H1 (cell line): ENCODE measurements at regions not wholly inside any gene's neighbourhood (a gene's known extent, or its start where the extent isn't known, plus 50 kb on each side); places are given as distances from the start of the nearest gene placed in this dataset.

Experiments used
- CTCF ChIA-PET: fragments of 300-600 bp; sonication (Branson Sonifier 250); formaldehyde crosslinking; loops from one replicate; lab custom pipeline; 2021; ENCODE audit not compliant: partially characterized antibody; lab: Charles Lee
- POLR2A ChIA-PET: fragments of 300-600 bp; sonication (Branson Sonifier 250); formaldehyde crosslinking; loops from one replicate; lab custom pipeline; 2021; ENCODE audit warnings: inconsistent platforms; ENCODE audit not compliant: partially characterized antibody; lab: Charles Lee
- DNase-seq, 2 experiments: peaks; one replicate each; pipeline versions ENCODE4 v3.0.0 to v3.0.0-alpha.2; 2010 to 2022; ENCODE audit warnings: low spot score in 2 of 2, low read depth in 1 of 2, mixed read lengths in 1 of 2
- FAIRE-seq: peaks from 2 replicates; lab custom pipeline; 2011; peaks lifted over from hg19 to GRCh38; lab: Jason Lieb, UNC
- H2AFZ ChIP-seq: 2 replicates; pipeline ENCODE4 v1.8.1; 2012; ENCODE audit warnings: low read length, inconsistent platforms
- H2AK5ac ChIP-seq: 2 replicates; pipeline ENCODE4 v1.6.1; 2013; ENCODE audit warnings: low read depth, low read length
- H2BK120ac ChIP-seq: replicated peaks from 2 replicates; pipeline ENCODE3; 2013; ENCODE audit warnings: low read depth, low read length, inconsistent platforms
- H2BK12ac ChIP-seq: 2 replicates; pipeline ENCODE4 v1.6.1; 2013; ENCODE audit warnings: low read depth, low read length
- H2BK15ac ChIP-seq: 2 replicates; pipeline ENCODE4 v1.6.1; 2013; ENCODE audit warnings: low read length
- H2BK20ac ChIP-seq: 2 replicates; pipeline ENCODE4 v1.6.1; 2013; ENCODE audit warnings: low read length
- H2BK5ac ChIP-seq: 2 replicates; pipeline ENCODE4 v1.6.1; 2013; ENCODE audit warnings: low read depth, low read length
- H3K14ac ChIP-seq: 2 replicates; pipeline ENCODE4 v1.6.1; 2013; ENCODE audit warnings: inconsistent platforms; ENCODE audit not compliant: insufficient read length
- H3K18ac ChIP-seq: 2 replicates; pipeline ENCODE4 v1.6.1; 2013; ENCODE audit warnings: low read length; ENCODE audit errors: extremely low read depth
- H3K23ac ChIP-seq: 2 replicates; pipeline ENCODE4 v1.6.1; 2013; ENCODE audit warnings: inconsistent platforms; ENCODE audit not compliant: insufficient read length
- H3K23me2 ChIP-seq: 2 replicates; pipeline ENCODE4 v1.6.1; 2013; ENCODE audit warnings: low read depth, low read length
- H3K27ac ChIP-seq: 2 replicates; pipeline ENCODE4 v1.6.1; 2011; ENCODE audit warnings: low read depth, low read length, inconsistent platforms
- H3K27me3 ChIP-seq, 4 experiments: replicated peaks in 1 of 4; 1 replicate in 1 of 4; 2 replicates in 3 of 4; pipeline versions ENCODE4 v1.6.1 to v1.8.1; 2011 to 2013; ENCODE audit warnings: low read length in 3 of 4, mild to moderate bottlenecking in 3 of 4, inconsistent platforms in 2 of 4, mixed read lengths in 2 of 4, moderate library complexity in 1 of 4; ENCODE audit not compliant: control insufficient read depth in 3 of 4, insufficient read depth in 3 of 4; ENCODE audit errors: extremely low read depth in 1 of 4
- H3K36me3 ChIP-seq, 4 experiments: 2 replicates each; pipeline versions ENCODE4 v1.6.1 to v1.8.1; 2011 to 2013; ENCODE audit warnings: mild to moderate bottlenecking in 4 of 4, low read length in 3 of 4, moderate library complexity in 2 of 4, control low read depth in 1 of 4, inconsistent platforms in 1 of 4; ENCODE audit not compliant: insufficient read depth in 4 of 4, control insufficient read depth in 2 of 4
- H3K4ac ChIP-seq: replicated peaks from 2 replicates; pipeline ENCODE3; 2013; ENCODE audit warnings: low read length, low read depth, mixed read lengths, inconsistent platforms; ENCODE audit not compliant: insufficient read length
- H3K4me1 ChIP-seq, 4 experiments: replicated peaks in 1 of 4; 1 replicate in 1 of 4; 2 replicates in 3 of 4; pipeline versions ENCODE4 v1.6.1 to v1.8.1; 2011 to 2013; ENCODE audit warnings: low read length in 3 of 4, inconsistent platforms in 2 of 4, mixed read lengths in 1 of 4; ENCODE audit not compliant: insufficient read depth in 4 of 4, control insufficient read depth in 3 of 4
- H3K4me2 ChIP-seq, 2 experiments: 2 replicates each; pipeline versions ENCODE4 v1.6.1 to v1.8.1; 2011 to 2013; ENCODE audit warnings: low read depth in 2 of 2, low read length in 2 of 2, control low read depth in 1 of 2, inconsistent platforms in 1 of 2, mild to moderate bottlenecking in 1 of 2; ENCODE audit not compliant: insufficient read depth in 1 of 2
- H3K4me3 ChIP-seq, 4 experiments: fragments of 200-600, 300-600 bp in 1 of 4; sonication (generic), shearing (Covaris generic), sonication (Bioruptor Twin) in 1 of 4; 2 replicates each; pipeline versions ENCODE4 v1.5.1 to v1.8.1; 2011 to 2016; ENCODE audit warnings: low read length in 4 of 4, low read depth in 3 of 4, control low read depth in 2 of 4, inconsistent platforms in 2 of 4, mild to moderate bottlenecking in 2 of 4, mixed read lengths in 1 of 4, moderate library complexity in 1 of 4; ENCODE audit not compliant: insufficient read depth in 2 of 4; ENCODE audit errors: extremely low read depth in 1 of 4
- H3K56ac ChIP-seq: replicated peaks from 2 replicates; pipeline ENCODE3; 2013; ENCODE audit warnings: low read depth, mild to moderate bottlenecking, mixed read lengths, low read length, inconsistent platforms; ENCODE audit not compliant: insufficient read length
- H3K79me1 ChIP-seq: 2 replicates; pipeline ENCODE4 v1.6.1; 2013; ENCODE audit warnings: low read depth, low read length, control low read depth
- H3K79me2 ChIP-seq, 2 experiments: 2 replicates each; pipeline versions ENCODE4 v1.6.1 to v1.8.1; 2012 to 2013; ENCODE audit warnings: low read length in 2 of 2, mild to moderate bottlenecking in 2 of 2, inconsistent platforms in 1 of 2; ENCODE audit not compliant: insufficient read depth in 2 of 2, control insufficient read depth in 1 of 2
- H3K9ac ChIP-seq, 4 experiments: replicated peaks in 1 of 4; 1 replicate in 1 of 4; 2 replicates in 3 of 4; pipeline versions ENCODE4 v1.6.1 to v1.8.1; 2011 to 2013; ENCODE audit warnings: low read depth in 3 of 4, low read length in 3 of 4, control low read depth in 2 of 4, mild to moderate bottlenecking in 2 of 4, moderate library complexity in 2 of 4, inconsistent platforms in 1 of 4; ENCODE audit errors: extremely low read depth in 1 of 4
- H3K9me3 ChIP-seq, 2 experiments: 2 replicates each; pipeline versions ENCODE4 v1.6.1 to v1.8.1; 2012 to 2013; ENCODE audit warnings: mild to moderate bottlenecking in 2 of 2, moderate library complexity in 2 of 2, control low read depth in 1 of 2, inconsistent platforms in 1 of 2, low read depth in 1 of 2, low read length in 1 of 2, mixed read lengths in 1 of 2; ENCODE audit not compliant: insufficient read depth in 2 of 2
- H4K20me1 ChIP-seq, 2 experiments: replicated peaks in 1 of 2; 2 replicates each; pipeline versions ENCODE3 to v1.8.1; 2011 to 2013; ENCODE audit warnings: inconsistent platforms in 2 of 2, low read length in 2 of 2, mild to moderate bottlenecking in 1 of 2; ENCODE audit not compliant: insufficient read depth in 2 of 2, control insufficient read depth in 1 of 2
- H4K5ac ChIP-seq: 2 replicates; pipeline ENCODE4 v1.6.1; 2013; ENCODE audit warnings: low read length, low read depth, mixed read lengths, inconsistent platforms; ENCODE audit not compliant: insufficient read length
- H4K8ac ChIP-seq: 2 replicates; pipeline ENCODE4 v1.8.0; 2013; ENCODE audit warnings: mild to moderate bottlenecking, moderate library complexity, low read length, inconsistent platforms; ENCODE audit not compliant: insufficient read depth; ENCODE audit errors: extremely low read depth
- H4K91ac ChIP-seq: replicated peaks from 2 replicates; pipeline ENCODE3; 2013; ENCODE audit warnings: low read length, mixed read lengths, inconsistent platforms; ENCODE audit not compliant: insufficient read length
- BACH1 ChIP-seq: IDR thresholded peaks from 2 replicates; pipeline ENCODE4 v1.6.1; 2012; ENCODE audit warnings: low read length, improper control_type of control experiment
- CHD1 ChIP-seq: IDR thresholded peaks from 2 replicates; pipeline ENCODE4 v1.6.1; 2012; ENCODE audit warnings: low read depth, low read length, improper control_type of control experiment
- CREB1 ChIP-seq: IDR thresholded peaks from 2 replicates; pipeline ENCODE4 v1.6.1; 2012; ENCODE audit warnings: inconsistent platforms
- CTBP2 ChIP-seq: IDR thresholded peaks from 2 replicates; pipeline ENCODE4 v1.7.0; 2011; ENCODE audit warnings: borderline replicate concordance, mild to moderate bottlenecking, moderate library complexity, mixed read lengths, low read length; ENCODE audit not compliant: insufficient read depth, insufficient read length
- EP300 ChIP-seq, 2 experiments: IDR thresholded peaks; 1 replicate in 1 of 2; 2 replicates in 1 of 2; pipeline ENCODE4 v1.6.1; 2011 to 2012; ENCODE audit warnings: low read depth in 2 of 2, low read length in 2 of 2, mild to moderate bottlenecking in 2 of 2, borderline replicate concordance in 1 of 2, inconsistent platforms in 1 of 2, moderate library complexity in 1 of 2
- EZH2 ChIP-seq: fragments of 200-600 bp; sonication (generic); IDR thresholded peaks from 2 replicates; pipeline ENCODE4 v1.7.1; 2012; ENCODE audit warnings: low read depth, mild to moderate bottlenecking, moderate library complexity, low read length, inconsistent platforms; ENCODE audit not compliant: severe bottlenecking
- GABPA ChIP-seq: IDR thresholded peaks from 2 replicates; pipeline ENCODE4 v1.6.1; 2011; ENCODE audit warnings: mild to moderate bottlenecking, low read length, moderate library complexity, borderline replicate concordance; ENCODE audit not compliant: insufficient read depth
- JUND ChIP-seq: IDR thresholded peaks from 2 replicates; pipeline ENCODE4 v1.6.1; 2011; ENCODE audit warnings: mild to moderate bottlenecking, improper control_type of control experiment, low read length
- MAFK ChIP-seq: IDR thresholded peaks from 2 replicates; pipeline ENCODE4 v1.6.1; 2012; ENCODE audit warnings: low read depth, mild to moderate bottlenecking, improper control_type of control experiment, low read length
- NRF1 ChIP-seq: IDR thresholded peaks from 2 replicates; pipeline ENCODE4 v1.6.1; 2011; ENCODE audit warnings: mild to moderate bottlenecking, low read depth, low read length, improper control_type of control experiment
- SIRT6 ChIP-seq: IDR thresholded peaks from one replicate; pipeline ENCODE4 v1.7.1; 2012; ENCODE audit warnings: low read length, inconsistent platforms
- SRF ChIP-seq: IDR thresholded peaks from 2 replicates; pipeline ENCODE4 v1.6.1; 2011; ENCODE audit warnings: mild to moderate bottlenecking, low read depth, low read length, moderate library complexity
- TBP ChIP-seq: IDR thresholded peaks from 2 replicates; pipeline ENCODE4 v1.6.1; 2011; ENCODE audit warnings: low read depth, low read length, improper control_type of control experiment
- WGBS, 2 experiments: shearing (Covaris generic) in 1 of 2; methylation state at CpG; one replicate each; pipeline versions ENCODE4 v1.1.6 to v1.1.7; 2013 to 2015; ENCODE audit warnings: low lambda C conversion rate in 2 of 2, mixed read lengths in 2 of 2, inconsistent platforms in 1 of 2, low coverage in 1 of 2, missing lambda C conversion rate in 1 of 2; ENCODE audit not compliant: insufficient replicate concordance in 2 of 2, insufficient coverage in 1 of 2, insufficient read length in 1 of 2; ENCODE audit errors: extremely low coverage in 1 of 2, missing lambda C conversion rate in 1 of 2; 5-methylcytosine and 5-hydroxymethylcytosine counted together
- TF ChIP-seq, protein P1 (sequence below): IDR thresholded peaks from 2 replicates; pipeline ENCODE4 v1.6.1; 2012; ENCODE audit warnings: inconsistent platforms

DNA sequence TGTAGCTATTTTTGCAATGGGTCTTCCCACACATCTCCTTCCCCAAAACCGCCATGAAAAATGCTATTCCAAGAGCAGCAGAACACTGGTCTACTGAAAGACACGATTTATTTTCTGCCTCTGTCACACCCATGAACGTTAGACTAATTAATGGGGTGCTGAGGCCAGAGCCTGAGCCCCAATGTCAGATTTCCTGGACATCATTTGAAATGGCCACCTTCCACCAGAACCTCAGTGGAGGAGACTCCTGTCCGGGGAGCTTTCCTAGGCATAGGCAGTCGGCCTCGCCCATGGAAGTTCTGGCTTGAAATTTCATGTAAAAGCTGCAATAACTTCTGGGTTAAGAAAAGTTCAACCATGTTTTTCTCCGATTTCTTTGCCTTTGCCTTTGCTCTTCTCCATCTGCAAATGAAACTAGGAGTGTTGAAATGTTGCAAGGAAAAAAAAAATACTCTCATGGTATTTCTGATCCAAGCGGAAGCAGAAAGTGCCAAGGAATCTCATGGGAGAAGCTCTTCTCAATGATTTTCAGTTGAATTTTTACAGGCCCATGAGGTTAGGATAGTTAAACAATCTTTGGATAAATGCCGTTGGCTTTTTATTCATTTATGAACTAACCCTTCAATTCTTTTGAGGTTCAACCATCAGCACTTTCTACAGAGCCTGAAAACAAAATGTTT, 570.8 kb upstream of the MGMT start:
- POLR2A ChIA-PET = no interaction called here
- H3K79me2 ChIP-seq = no peaks in the 10 kb centered on the region
- TF ChIP-seq SIRT6 (no peak), EZH2 (no peak), SRF (no peak), EP300 (IDR thresholded peaks at IDR 0.05; ENCODE audit: borderline replicate concordance in 1 of 2, low read depth in 2 of 2, low read length in 2 of 2) (no peak), GABPA (no peak), TBP (no peak), MAFK (no peak), CREB1 (no peak), CHD1 (no peak), JUND (no peak), BACH1 (no peak), CTBP2 (no peak), NRF1 (no peak)
- TF ChIP-seq, protein P1, sequence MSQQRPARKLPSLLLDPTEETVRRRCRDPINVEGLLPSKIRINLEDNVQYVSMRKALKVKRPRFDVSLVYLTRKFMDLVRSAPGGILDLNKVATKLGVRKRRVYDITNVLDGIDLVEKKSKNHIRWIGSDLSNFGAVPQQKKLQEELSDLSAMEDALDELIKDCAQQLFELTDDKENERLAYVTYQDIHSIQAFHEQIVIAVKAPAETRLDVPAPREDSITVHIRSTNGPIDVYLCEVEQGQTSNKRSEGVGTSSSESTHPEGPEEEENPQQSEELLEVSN = no peak

More for the DNA sequence above, 570.8 kb upstream of the MGMT start:
- Histone ChIP-seq H2AK5ac (no peak overlapping the region), H2BK20ac (no peak overlapping the region), H2AFZ (no peak overlapping the region), H3K18ac (no peak overlapping the region), H2BK12ac (no peak overlapping the region), H3K4me1 (peaks cover 0 to 13% (median 4%) of the 10 kb centered on the region in 4 experiments; a peak in 5 of 7 replicates), H3K9ac (no peak overlapping the region), H3K79me1 (no peaks in the 10 kb centered on the region), H3K27ac (no peak overlapping the region), H2BK5ac (no peak overlapping the region), H3K23ac (no peak overlapping the region), H3K4ac (no peak overlapping the region), H4K5ac (no peak overlapping the region), H3K36me3 (no peaks in the 10 kb centered on the region), H4K8ac (no peak overlapping the region), H3K27me3 (no peaks in the 10 kb centered on the region), H3K14ac (no peak overlapping the region), H3K23me2 (no peaks in the 10 kb centered on the region; the same call in 1 of the 2 replicates), H2BK15ac (no peak overlapping the region), H3K4me3 (no peak overlapping the region), H3K4me2 (no peak overlapping the region), H4K20me1 (no peaks in the 10 kb centered on the region), H3K56ac (no peak overlapping the region), H4K91ac (no peak overlapping the region), H3K9me3 (no peaks in the 10 kb centered on the region), H2BK120ac (no peak overlapping the region)
- FAIRE-seq (no peak), DNase-seq (no peak)
- CTCF ChIA-PET = interaction anchor here (0.6 to 2.4 kb wide), 5 partner anchors 12 to 36 kb away, joined by 3 to 5 read pairs (median 4); no protein-coding TSS in a partner anchor
- WGBS, 2 experiments = 88% methylated on average over 9 of the region's 9 CpGs; no CpG with 5 or more reads in 1 of the 2 experiments
